ENCODE measurements at regions not wholly inside any gene's neighbourhood (a gene's known extent, or its start where the extent isn't known, plus 50 kb on each side); places are given as distances from the start of the nearest gene placed in this dataset.

DNA sequence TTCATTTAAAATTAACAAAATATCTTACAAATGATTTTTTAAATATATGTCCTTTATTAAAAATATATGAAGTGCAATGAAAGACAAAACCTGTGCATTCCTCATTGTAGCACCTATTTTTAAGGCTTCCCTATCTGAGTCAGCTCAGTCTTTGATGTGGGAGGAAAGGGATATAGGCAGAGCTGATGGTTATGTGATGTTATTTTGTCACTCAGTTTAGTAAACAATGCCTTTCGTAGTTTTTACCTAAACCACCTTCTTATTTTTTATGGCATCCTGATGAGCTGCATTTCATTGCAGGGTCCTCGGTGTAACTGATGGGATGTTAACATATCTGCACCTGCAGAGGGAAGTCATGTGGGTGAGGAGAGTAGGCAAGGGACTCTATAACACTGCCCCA, 58.9 kb upstream of the FRMD6 start:
- TF ChIP-seq, protein P1, sequence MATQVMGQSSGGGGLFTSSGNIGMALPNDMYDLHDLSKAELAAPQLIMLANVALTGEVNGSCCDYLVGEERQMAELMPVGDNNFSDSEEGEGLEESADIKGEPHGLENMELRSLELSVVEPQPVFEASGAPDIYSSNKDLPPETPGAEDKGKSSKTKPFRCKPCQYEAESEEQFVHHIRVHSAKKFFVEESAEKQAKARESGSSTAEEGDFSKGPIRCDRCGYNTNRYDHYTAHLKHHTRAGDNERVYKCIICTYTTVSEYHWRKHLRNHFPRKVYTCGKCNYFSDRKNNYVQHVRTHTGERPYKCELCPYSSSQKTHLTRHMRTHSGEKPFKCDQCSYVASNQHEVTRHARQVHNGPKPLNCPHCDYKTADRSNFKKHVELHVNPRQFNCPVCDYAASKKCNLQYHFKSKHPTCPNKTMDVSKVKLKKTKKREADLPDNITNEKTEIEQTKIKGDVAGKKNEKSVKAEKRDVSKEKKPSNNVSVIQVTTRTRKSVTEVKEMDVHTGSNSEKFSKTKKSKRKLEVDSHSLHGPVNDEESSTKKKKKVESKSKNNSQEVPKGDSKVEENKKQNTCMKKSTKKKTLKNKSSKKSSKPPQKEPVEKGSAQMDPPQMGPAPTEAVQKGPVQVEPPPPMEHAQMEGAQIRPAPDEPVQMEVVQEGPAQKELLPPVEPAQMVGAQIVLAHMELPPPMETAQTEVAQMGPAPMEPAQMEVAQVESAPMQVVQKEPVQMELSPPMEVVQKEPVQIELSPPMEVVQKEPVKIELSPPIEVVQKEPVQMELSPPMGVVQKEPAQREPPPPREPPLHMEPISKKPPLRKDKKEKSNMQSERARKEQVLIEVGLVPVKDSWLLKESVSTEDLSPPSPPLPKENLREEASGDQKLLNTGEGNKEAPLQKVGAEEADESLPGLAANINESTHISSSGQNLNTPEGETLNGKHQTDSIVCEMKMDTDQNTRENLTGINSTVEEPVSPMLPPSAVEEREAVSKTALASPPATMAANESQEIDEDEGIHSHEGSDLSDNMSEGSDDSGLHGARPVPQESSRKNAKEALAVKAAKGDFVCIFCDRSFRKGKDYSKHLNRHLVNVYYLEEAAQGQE (IDR thresholded peaks at IDR 0.05; ENCODE audit: insufficient replicate concordance, low read depth): no peak
- no peak for TF ChIP-seq SPI1 (IDR thresholded peaks at IDR 0.05; ENCODE audit: borderline replicate concordance, low read depth)
- TF ChIP-seq GABPA (IDR thresholded peaks at IDR 0.05; ENCODE audit: low read depth): no peak
- no peak for TF ChIP-seq POLR2AphosphoS5 (IDR thresholded peaks at IDR 0.05; ENCODE audit: low read depth)
- Histone ChIP-seq H3K27ac (replicated peaks) (no peak overlapping the region), H3K27me3 (ENCODE audit: insufficient read depth, poor library complexity, severe bottlenecking) (peaks cover 3% of the 10 kb centered on the region), H3K4me3 (replicated peaks; ENCODE audit: insufficient read depth, low read length) (no peak overlapping the region)
- DNase-seq (ENCODE audit: low read depth in 1 of 2, low spot score in 1 of 2): no peak

DNA sequence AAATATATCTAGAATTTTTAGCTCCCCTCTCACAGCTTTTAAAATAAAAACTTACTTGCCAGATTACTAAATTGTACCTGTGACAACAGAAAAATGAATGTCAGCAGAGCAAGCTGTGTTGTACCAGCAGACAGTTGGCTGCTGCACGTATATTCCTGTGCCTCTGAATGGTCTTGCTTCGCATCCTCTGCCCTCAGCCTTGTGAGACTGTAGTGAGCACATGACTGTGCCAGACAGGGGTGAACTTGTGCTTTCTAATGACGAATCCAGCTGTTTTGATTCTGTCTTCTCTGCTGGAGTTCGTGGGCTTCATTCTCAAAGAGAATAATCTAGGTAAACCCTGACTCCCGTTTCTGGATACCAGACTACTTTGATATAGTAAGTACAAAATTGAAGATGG, 58.3 kb upstream of the FRMD6 start:
- Histone ChIP-seq H3K4me3 (replicated peaks; ENCODE audit: insufficient read depth, low read length) (no peak overlapping the region), H3K27ac (replicated peaks) (no peak overlapping the region), H3K27me3 (ENCODE audit: insufficient read depth, poor library complexity, severe bottlenecking) (peaks cover 3% of the 10 kb centered on the region)
- no peak for DNase-seq (ENCODE audit: low read depth in 1 of 2, low spot score in 1 of 2)
- TF ChIP-seq, protein P2, sequence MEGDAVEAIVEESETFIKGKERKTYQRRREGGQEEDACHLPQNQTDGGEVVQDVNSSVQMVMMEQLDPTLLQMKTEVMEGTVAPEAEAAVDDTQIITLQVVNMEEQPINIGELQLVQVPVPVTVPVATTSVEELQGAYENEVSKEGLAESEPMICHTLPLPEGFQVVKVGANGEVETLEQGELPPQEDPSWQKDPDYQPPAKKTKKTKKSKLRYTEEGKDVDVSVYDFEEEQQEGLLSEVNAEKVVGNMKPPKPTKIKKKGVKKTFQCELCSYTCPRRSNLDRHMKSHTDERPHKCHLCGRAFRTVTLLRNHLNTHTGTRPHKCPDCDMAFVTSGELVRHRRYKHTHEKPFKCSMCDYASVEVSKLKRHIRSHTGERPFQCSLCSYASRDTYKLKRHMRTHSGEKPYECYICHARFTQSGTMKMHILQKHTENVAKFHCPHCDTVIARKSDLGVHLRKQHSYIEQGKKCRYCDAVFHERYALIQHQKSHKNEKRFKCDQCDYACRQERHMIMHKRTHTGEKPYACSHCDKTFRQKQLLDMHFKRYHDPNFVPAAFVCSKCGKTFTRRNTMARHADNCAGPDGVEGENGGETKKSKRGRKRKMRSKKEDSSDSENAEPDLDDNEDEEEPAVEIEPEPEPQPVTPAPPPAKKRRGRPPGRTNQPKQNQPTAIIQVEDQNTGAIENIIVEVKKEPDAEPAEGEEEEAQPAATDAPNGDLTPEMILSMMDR (IDR thresholded peaks at IDR 0.05; ENCODE audit: insufficient read depth, low read length): no peak
- TF ChIP-seq SPI1 (IDR thresholded peaks at IDR 0.05; ENCODE audit: borderline replicate concordance, low read depth) (no peak), GABPA (IDR thresholded peaks at IDR 0.05; ENCODE audit: low read depth) (no peak), POLR2AphosphoS5 (IDR thresholded peaks at IDR 0.05; ENCODE audit: low read depth) (no peak)
- TF ChIP-seq, protein P1 (IDR thresholded peaks at IDR 0.05; ENCODE audit: insufficient replicate concordance, low read depth): no peak

DNA sequence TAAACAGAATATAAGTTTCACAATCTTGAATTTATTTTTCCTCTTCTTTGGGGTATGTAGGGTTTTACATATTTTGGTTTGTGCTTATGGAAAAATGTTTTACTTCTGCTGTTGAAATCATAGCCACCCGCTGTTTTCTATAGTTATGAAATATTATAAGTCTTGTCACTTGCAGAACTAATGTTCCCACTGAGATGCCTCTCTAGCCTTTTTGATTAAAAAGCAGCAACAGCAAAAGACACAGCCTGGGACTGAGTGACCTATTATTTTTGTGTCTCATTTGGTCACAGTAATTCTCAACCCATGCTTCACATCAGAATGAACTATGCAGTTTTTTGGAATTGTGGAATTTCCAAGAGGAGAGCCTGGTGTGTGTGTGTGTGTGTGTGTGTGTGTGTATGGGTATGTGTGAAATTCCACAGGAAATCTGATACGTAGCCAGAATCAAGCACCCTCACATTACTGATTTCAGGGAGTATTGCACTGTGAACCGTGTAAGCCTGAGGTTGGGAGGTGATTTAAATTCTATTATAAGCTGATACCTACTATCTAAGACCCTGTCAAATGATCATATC, 55.7 kb upstream of the FRMD6 start:
- no peak for DNase-seq (ENCODE audit: low read depth in 1 of 2, low spot score in 1 of 2)
- H3K27ac ChIP-seq (replicated peaks): no peak overlapping the region
- no peak overlapping the region for H3K4me3 ChIP-seq (replicated peaks; ENCODE audit: insufficient read depth, low read length)
- TF ChIP-seq, protein P2 (IDR thresholded peaks at IDR 0.05; ENCODE audit: insufficient read depth, low read length): no peak
- TF ChIP-seq SPI1 (IDR thresholded peaks at IDR 0.05; ENCODE audit: borderline replicate concordance, low read depth) (no peak), GABPA (IDR thresholded peaks at IDR 0.05; ENCODE audit: low read depth) (no peak), POLR2AphosphoS5 (IDR thresholded peaks at IDR 0.05; ENCODE audit: low read depth) (no peak)
- TF ChIP-seq, protein P1 (IDR thresholded peaks at IDR 0.05; ENCODE audit: insufficient replicate concordance, low read depth): no peak
- peaks cover 7% of the 10 kb centered on the region for H3K27me3 ChIP-seq (ENCODE audit: insufficient read depth, poor library complexity, severe bottlenecking)
